K562 (cell line): ENCODE measurements at regions not wholly inside any gene's neighbourhood (a gene's known extent, or its start where the extent isn't known, plus 50 kb on each side); places are given as distances from the start of the nearest gene placed in this dataset.

Experiments
- BRF2 ChIP-seq: IDR thresholded peaks from 3 replicates; pipeline ENCODE4 v1.6.1; 2011; ENCODE audit warnings: borderline replicate concordance, mild to moderate bottlenecking; ENCODE audit not compliant: insufficient read length, insufficient read depth
- MXI1 ChIP-seq: IDR thresholded peaks from 2 replicates; pipeline ENCODE4 v1.6.1; 2011; ENCODE audit warnings: low read depth, mild to moderate bottlenecking, improper control_type of control experiment, low read length
- NFE2L1 ChIP-seq: fragments of 450-650 bp; IDR thresholded peaks from 2 replicates; pipeline ENCODE4 v1.6.1; 2016; ENCODE audit warnings: missing genetic modification characterization, low read depth, mild to moderate bottlenecking, missing compliant biosample characterization, moderate library complexity, borderline replicate concordance
- POLR2A ChIP-seq: fragments of 450-650 bp; conservative IDR thresholded peaks from 2 replicates; pipeline ENCODE4 v1.6.1; 2016
- RAD21 ChIP-seq, 2 experiments: fragments of 250-450 bp in 1 of 2; fragments of 450-650 bp in 1 of 2; sonication (Bioruptor Pico) in 1 of 2; formaldehyde crosslinking in 1 of 2; IDR thresholded peaks in 1 of 2; conservative IDR thresholded peaks in 1 of 2; 2 replicates each; pipeline versions ENCODE4 v1.4.0 to v1.8.0; 2020 to 2022; ENCODE audit warnings: mild to moderate bottlenecking in 2 of 2, moderate library complexity in 1 of 2
- RNF219 ChIP-seq: fragments of 250-450 bp; sonication (Bioruptor Pico); IDR thresholded peaks from 2 replicates; pipeline ENCODE4 v1.5.0; 2022; ENCODE audit warnings: mild to moderate bottlenecking
- SOX6 ChIP-seq: fragments of 450-650 bp; IDR thresholded peaks from 2 replicates; pipeline ENCODE4 v1.6.1; 2014; ENCODE audit warnings: mild to moderate bottlenecking
- TBP ChIP-seq: optimal IDR thresholded peaks from 2 replicates; pipeline ENCODE3; 2011; ENCODE audit warnings: low read depth, low read length, improper control_type of control experiment
- ZNF224 ChIP-seq: sonication (generic); formaldehyde crosslinking; IDR thresholded peaks from 2 replicates; pipeline ENCODE4 v1.8.0; 2022; ENCODE audit warnings: mild to moderate bottlenecking, missing genetic modification reagents
- ZSCAN29 ChIP-seq: fragments of 450-650 bp; IDR thresholded peaks from 2 replicates; pipeline ENCODE4 v1.6.1; 2017
- TF ChIP-seq, protein P1 (sequence below), 3 experiments: IDR thresholded peaks in 2 of 3; conservative IDR thresholded peaks in 1 of 3; 2 replicates each; pipeline ENCODE4 v1.5.1; 2011 to 2012; ENCODE audit warnings: low read length in 3 of 3, mild to moderate bottlenecking in 3 of 3, control low read depth in 2 of 3, improper control_type of control experiment in 1 of 3, inconsistent platforms in 1 of 3, low read depth in 1 of 3, mixed read lengths in 1 of 3, moderate library complexity in 1 of 3; ENCODE audit not compliant: insufficient read depth in 2 of 3
- TF ChIP-seq, protein P2 (sequence below), 2 experiments: fragments of 450-650 bp in 1 of 2; sonication (generic) in 1 of 2; formaldehyde crosslinking in 1 of 2; IDR thresholded peaks in 1 of 2; conservative IDR thresholded peaks in 1 of 2; 2 replicates each; pipeline versions ENCODE4 v1.6.1 to v1.8.1; 2016 to 2023; ENCODE audit warnings: mild to moderate bottlenecking in 2 of 2, moderate library complexity in 2 of 2, inconsistent platforms in 1 of 2, missing genetic modification reagents in 1 of 2
- TF ChIP-seq, protein P3 (sequence below): conservative IDR thresholded peaks from 2 replicates; pipeline ENCODE4 v1.6.1; 2011; ENCODE audit warnings: low read depth, mild to moderate bottlenecking, low read length; ENCODE audit not compliant: control insufficient read depth

DNA sequence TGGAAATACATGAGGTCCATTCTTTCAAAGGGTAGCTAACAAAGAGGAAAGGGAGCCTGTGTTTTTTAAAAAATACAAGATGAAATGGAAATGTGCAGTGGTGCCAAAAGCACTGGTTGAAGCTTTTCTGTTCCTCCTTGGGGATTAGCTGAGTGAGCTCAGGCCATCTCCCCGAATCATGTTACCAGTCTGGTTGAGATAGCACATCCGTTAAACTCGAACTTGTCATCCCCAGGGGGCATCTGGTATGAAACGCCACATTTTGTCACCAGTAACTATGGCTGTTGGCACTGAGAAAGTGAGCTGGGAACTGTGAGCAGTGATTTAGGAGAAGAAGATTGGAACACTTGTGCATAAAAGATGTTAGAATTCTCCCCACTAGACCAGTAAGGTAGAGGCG is 196.2 kb downstream of the SAMD5 start:
- no peak for TF ChIP-seq RAD21 (CRISPR knock-in tag; conservative IDR thresholded peaks at IDR 0.05 in 1 of 2, IDR thresholded peaks at IDR 0.05 in 1 of 2)
- no peak for TF ChIP-seq MXI1
- no peak for TF ChIP-seq TBP
- TF ChIP-seq, protein P1, sequence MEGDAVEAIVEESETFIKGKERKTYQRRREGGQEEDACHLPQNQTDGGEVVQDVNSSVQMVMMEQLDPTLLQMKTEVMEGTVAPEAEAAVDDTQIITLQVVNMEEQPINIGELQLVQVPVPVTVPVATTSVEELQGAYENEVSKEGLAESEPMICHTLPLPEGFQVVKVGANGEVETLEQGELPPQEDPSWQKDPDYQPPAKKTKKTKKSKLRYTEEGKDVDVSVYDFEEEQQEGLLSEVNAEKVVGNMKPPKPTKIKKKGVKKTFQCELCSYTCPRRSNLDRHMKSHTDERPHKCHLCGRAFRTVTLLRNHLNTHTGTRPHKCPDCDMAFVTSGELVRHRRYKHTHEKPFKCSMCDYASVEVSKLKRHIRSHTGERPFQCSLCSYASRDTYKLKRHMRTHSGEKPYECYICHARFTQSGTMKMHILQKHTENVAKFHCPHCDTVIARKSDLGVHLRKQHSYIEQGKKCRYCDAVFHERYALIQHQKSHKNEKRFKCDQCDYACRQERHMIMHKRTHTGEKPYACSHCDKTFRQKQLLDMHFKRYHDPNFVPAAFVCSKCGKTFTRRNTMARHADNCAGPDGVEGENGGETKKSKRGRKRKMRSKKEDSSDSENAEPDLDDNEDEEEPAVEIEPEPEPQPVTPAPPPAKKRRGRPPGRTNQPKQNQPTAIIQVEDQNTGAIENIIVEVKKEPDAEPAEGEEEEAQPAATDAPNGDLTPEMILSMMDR (IDR thresholded peaks at IDR 0.05 in 2 of 3, conservative IDR thresholded peaks at IDR 0.05 in 1 of 3; ENCODE audit: insufficient read depth in 2 of 3, low read depth in 1 of 3, low read length in 3 of 3) = no peak
- TF ChIP-seq RNF219 (CRISPR knock-in tag) = no peak
- TF ChIP-seq, protein P2, sequence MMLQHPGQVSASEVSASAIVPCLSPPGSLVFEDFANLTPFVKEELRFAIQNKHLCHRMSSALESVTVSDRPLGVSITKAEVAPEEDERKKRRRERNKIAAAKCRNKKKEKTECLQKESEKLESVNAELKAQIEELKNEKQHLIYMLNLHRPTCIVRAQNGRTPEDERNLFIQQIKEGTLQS (IDR thresholded peaks at IDR 0.05) = no peak
- TF ChIP-seq, protein P2 (CRISPR knock-in tag; conservative IDR thresholded peaks at IDR 0.05) = no peak
- TF ChIP-seq POLR2A = no peak
- TF ChIP-seq ZNF224 (CRISPR knock-in tag) = no peak
- no peak for TF ChIP-seq SOX6
- TF ChIP-seq, protein P3, sequence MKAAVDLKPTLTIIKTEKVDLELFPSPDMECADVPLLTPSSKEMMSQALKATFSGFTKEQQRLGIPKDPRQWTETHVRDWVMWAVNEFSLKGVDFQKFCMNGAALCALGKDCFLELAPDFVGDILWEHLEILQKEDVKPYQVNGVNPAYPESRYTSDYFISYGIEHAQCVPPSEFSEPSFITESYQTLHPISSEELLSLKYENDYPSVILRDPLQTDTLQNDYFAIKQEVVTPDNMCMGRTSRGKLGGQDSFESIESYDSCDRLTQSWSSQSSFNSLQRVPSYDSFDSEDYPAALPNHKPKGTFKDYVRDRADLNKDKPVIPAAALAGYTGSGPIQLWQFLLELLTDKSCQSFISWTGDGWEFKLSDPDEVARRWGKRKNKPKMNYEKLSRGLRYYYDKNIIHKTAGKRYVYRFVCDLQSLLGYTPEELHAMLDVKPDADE = no peak
- no peak for TF ChIP-seq BRF2
- TF ChIP-seq ZSCAN29 = no peak
- no peak for TF ChIP-seq NFE2L1 (tag)
